HEK293 (cell line): ENCODE measurements at regions not wholly inside any gene's neighbourhood (a gene's known extent, or its start where the extent isn't known, plus 50 kb on each side); places are given as distances from the start of the nearest gene placed in this dataset.

ENCODE experiments used
- CTCF ChIA-PET: fragments of 350-600 bp; formaldehyde crosslinking; extraction: SDS; loops from one replicate; lab custom pipeline; 2021; ENCODE audit warnings: antibody characterized with exemption; lab: Yijun Ruan, JAX
- POLR2A ChIA-PET: fragments of 300-600 bp; formaldehyde crosslinking; extraction: SDS; loops from one replicate; lab custom pipeline; 2020; ENCODE audit warnings: antibody characterized with exemption, inconsistent platforms; lab: Yijun Ruan, JAX
- H3K27ac ChIP-seq: fragments of 200-500 bp; sonication (Bioruptor generic); 2 replicates; pipeline ENCODE4 v1.5.1; 2014; ENCODE audit warnings: low read depth, low read length, control low read depth, inconsistent platforms; ENCODE audit errors: extremely low read depth
- H3K36me3 ChIP-seq, 2 experiments: fragments of 200-500 bp in 1 of 2; sonication (Bioruptor generic) in 1 of 2; 1 replicate in 1 of 2; 2 replicates in 1 of 2; pipeline ENCODE4 v1.5.1; 2014 to 2017; ENCODE audit warnings: inconsistent platforms in 2 of 2, low read length in 2 of 2; ENCODE audit not compliant: control insufficient read depth in 2 of 2, insufficient read depth in 1 of 2
- H3K4me1 ChIP-seq: fragments of 200-500 bp; sonication (Bioruptor generic); 2 replicates; pipeline ENCODE4 v1.5.1; 2014; ENCODE audit warnings: mild to moderate bottlenecking, low read length, inconsistent platforms; ENCODE audit not compliant: control insufficient read depth, insufficient read depth
- H3K4me3 ChIP-seq: 2 replicates; pipeline ENCODE4 v1.5.1; 2011; ENCODE audit warnings: low read depth, mild to moderate bottlenecking, control low read depth, low read length, moderate library complexity
- H3K9me3 ChIP-seq: fragments of 200-500 bp; sonication (Bioruptor generic); 2 replicates; pipeline ENCODE4 v1.5.1; 2014; ENCODE audit warnings: low read depth, low read length, inconsistent platforms; ENCODE audit not compliant: control insufficient read depth, insufficient read depth
- CTCF ChIP-seq: fragments of 450-650 bp; formaldehyde crosslinking; IDR thresholded peaks from 2 replicates; pipeline ENCODE4 v1.5.1; 2016; ENCODE audit warnings: missing biosample characterization, missing genetic modification characterization
- GFI1B ChIP-seq: fragments of 450-650 bp; formaldehyde crosslinking; IDR thresholded peaks from 2 replicates; pipeline ENCODE4 v1.5.1; 2016; ENCODE audit warnings: missing biosample characterization, missing genetic modification characterization
- GLIS1 ChIP-seq: fragments of 450-650 bp; formaldehyde crosslinking; IDR thresholded peaks from 2 replicates; pipeline ENCODE4 v1.5.1; 2016; ENCODE audit warnings: missing biosample characterization, missing genetic modification characterization
- OSR2 ChIP-seq: fragments of 450-650 bp; formaldehyde crosslinking; IDR thresholded peaks from 2 replicates; pipeline ENCODE4 v1.5.1; 2016; ENCODE audit warnings: missing biosample characterization, missing genetic modification characterization
- PRDM2 ChIP-seq: fragments of 450-650 bp; formaldehyde crosslinking; IDR thresholded peaks from 2 replicates; pipeline ENCODE4 v1.5.1; 2016; ENCODE audit warnings: missing biosample characterization, missing genetic modification characterization, borderline replicate concordance
- SCRT2 ChIP-seq: fragments of 450-650 bp; formaldehyde crosslinking; IDR thresholded peaks from 2 replicates; pipeline ENCODE4 v1.5.1; 2016; ENCODE audit warnings: missing biosample characterization, missing genetic modification characterization
- TCF7L2 ChIP-seq: IDR thresholded peaks from 2 replicates; pipeline ENCODE4 v1.6.1; 2011; ENCODE audit warnings: low read depth, mild to moderate bottlenecking, inconsistent platforms, low read length, moderate library complexity, borderline replicate concordance
- WT1 ChIP-seq: fragments of 450-650 bp; formaldehyde crosslinking; IDR thresholded peaks from 2 replicates; pipeline ENCODE4 v1.5.1; 2016; ENCODE audit warnings: missing biosample characterization, missing genetic modification characterization
- ZBTB44 ChIP-seq: fragments of 450-650 bp; IDR thresholded peaks from 2 replicates; pipeline ENCODE4 v1.5.1; 2018; ENCODE audit warnings: missing biosample characterization, mild to moderate bottlenecking, missing genetic modification characterization
- ZBTB7A ChIP-seq: fragments of 450-650 bp; formaldehyde crosslinking; IDR thresholded peaks from 2 replicates; pipeline ENCODE4 v1.5.1; 2016; ENCODE audit warnings: low read depth, missing biosample characterization, missing genetic modification characterization
- ZEB2 ChIP-seq: fragments of 450-650 bp; formaldehyde crosslinking; IDR thresholded peaks from 2 replicates; pipeline ENCODE4 v1.5.1; 2016; ENCODE audit warnings: missing biosample characterization, missing genetic modification characterization
- ZNF148 ChIP-seq: fragments of 450-650 bp; formaldehyde crosslinking; IDR thresholded peaks from 2 replicates; pipeline ENCODE4 v1.5.0; 2017; ENCODE audit warnings: missing biosample characterization, missing genetic modification characterization, borderline replicate concordance
- ZNF19 ChIP-seq: fragments of 450-650 bp; formaldehyde crosslinking; IDR thresholded peaks from 2 replicates; pipeline ENCODE4; 2016; ENCODE audit warnings: missing biosample characterization, missing genetic modification characterization, low read depth
- ZNF26 ChIP-seq: fragments of 450-650 bp; formaldehyde crosslinking; IDR thresholded peaks from 2 replicates; pipeline ENCODE4 v1.5.1; 2016; ENCODE audit warnings: missing biosample characterization, missing genetic modification characterization
- ZNF302 ChIP-seq: fragments of 450-650 bp; formaldehyde crosslinking; IDR thresholded peaks from 2 replicates; pipeline ENCODE4 v1.5.1; 2016; ENCODE audit warnings: missing biosample characterization, missing genetic modification characterization, low read depth
- ZNF324 ChIP-seq: fragments of 450-650 bp; formaldehyde crosslinking; IDR thresholded peaks from 2 replicates; pipeline ENCODE4 v1.5.1; 2016; ENCODE audit warnings: missing biosample characterization, missing genetic modification characterization
- ZNF354C ChIP-seq: fragments of 450-650 bp; formaldehyde crosslinking; IDR thresholded peaks from 2 replicates; pipeline ENCODE4 v1.5.1; 2016; ENCODE audit warnings: missing biosample characterization, missing genetic modification characterization, low read depth, borderline replicate concordance
- ZNF404 ChIP-seq: fragments of 450-650 bp; formaldehyde crosslinking; IDR thresholded peaks from 2 replicates; pipeline ENCODE4 v1.5.1; 2017; ENCODE audit warnings: missing biosample characterization, missing genetic modification characterization
- ZNF555 ChIP-seq: fragments of 450-650 bp; formaldehyde crosslinking; conservative IDR thresholded peaks from 2 replicates; pipeline ENCODE4 v1.5.1; 2017; ENCODE audit warnings: missing biosample characterization, mild to moderate bottlenecking, missing genetic modification characterization, inconsistent platforms
- ZNF639 ChIP-seq: fragments of 450-650 bp; formaldehyde crosslinking; IDR thresholded peaks from 2 replicates; pipeline ENCODE4 v1.5.1; 2016; ENCODE audit warnings: missing biosample characterization, missing genetic modification characterization
- ZNF704 ChIP-seq: fragments of 450-650 bp; formaldehyde crosslinking; IDR thresholded peaks from 2 replicates; pipeline ENCODE4 v1.5.1; 2016; ENCODE audit warnings: missing biosample characterization, missing genetic modification characterization
- ZNF837 ChIP-seq: fragments of 450-650 bp; formaldehyde crosslinking; IDR thresholded peaks from 2 replicates; pipeline ENCODE4 v1.5.1; 2016; ENCODE audit warnings: missing biosample characterization, missing genetic modification characterization

- H3K4me3 ChIP-seq, result no peak overlapping the region
- ChIA-PET POLR2A (no interaction called here), CTCF (interaction anchor here (0.6 to 1.0 kb wide), 2 partner anchors 22 to 125 kb away, joined by 3 read pairs; no protein-coding TSS in a partner anchor)
- no peaks in the 10 kb centered on the region for H3K9me3 ChIP-seq
- H3K27ac ChIP-seq, result peak overlapping the region; percentile 90
- H3K36me3 ChIP-seq, result no peaks in the 10 kb centered on the region
- peaks cover 16% of the 10 kb centered on the region for H3K4me1 ChIP-seq
- TF ChIP-seq ZNF26 (tag by site-specific recombination) (no peak), ZNF704 (tag by site-specific recombination) (no peak), ZNF837 (tag by site-specific recombination) (no peak), ZNF354C (no peak), ZBTB7A (no peak), OSR2 (tag by site-specific recombination) (peak; percentile 58), ZNF324 (tag by site-specific recombination) (no peak), WT1 (tag by site-specific recombination) (peak; percentile 84), GFI1B (tag by site-specific recombination) (0 out of 2 replicates have a peak, but pooled peaks have one; percentile 29), ZNF148 (tag by site-specific recombination) (no peak), SCRT2 (tag by site-specific recombination) (no peak), ZNF19 (tag by site-specific recombination) (no peak), PRDM2 (tag by site-specific recombination) (no peak), ZEB2 (tag by site-specific recombination) (no peak), TCF7L2 (peak; percentile 67; the same call in 1 of the 2 replicates), ZNF639 (tag by site-specific recombination) (no peak), ZNF302 (no peak), ZNF555 (tag by site-specific recombination) (no peak), CTCF (tag by site-specific recombination) (no peak), GLIS1 (tag by site-specific recombination) (no peak), ZBTB44 (tag by site-specific recombination) (0 out of 2 replicates have a peak, but pooled peaks have one; percentile 45), ZNF404 (tag by site-specific recombination) (no peak)
Measured at GRCh38 chr9:81396528-81396927, 292.8 kb downstream of the TLE1 start.
